NOMO-1 treated with DMSO at 0.1 percent for 48 hours (cell line): ENCODE measurements at regions not wholly inside any gene's neighbourhood (a gene's known extent, or its start where the extent isn't known, plus 50 kb on each side); places are given as distances from the start of the nearest gene placed in this dataset.

Experiments
- DNase-seq: peaks from one replicate; lab custom pipeline; 2025; ENCODE audit not compliant: unreplicated experiment; lab: John Stamatoyannopoulos, UW

DNA sequence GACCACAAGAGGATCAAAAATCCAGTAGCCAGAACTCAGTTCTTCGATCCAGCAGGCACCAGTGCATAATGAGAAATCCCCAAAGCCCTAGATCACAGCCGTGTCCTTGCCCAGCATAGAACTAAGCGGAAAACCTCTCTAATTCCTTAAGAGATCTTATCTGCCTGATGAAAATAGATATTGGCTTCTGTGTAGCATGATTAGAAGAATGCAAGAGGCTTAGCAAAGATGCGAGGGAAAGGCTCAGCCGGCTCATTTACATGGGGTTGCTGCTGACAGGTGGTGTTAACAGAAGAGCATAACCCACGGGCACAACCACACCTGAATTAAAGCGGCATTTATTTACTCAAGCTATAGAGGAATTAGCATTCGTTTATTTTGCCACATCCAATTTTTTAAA, 400.0 kb upstream of the ADAMTS16 start:
- no peak for DNase-seq

DNA sequence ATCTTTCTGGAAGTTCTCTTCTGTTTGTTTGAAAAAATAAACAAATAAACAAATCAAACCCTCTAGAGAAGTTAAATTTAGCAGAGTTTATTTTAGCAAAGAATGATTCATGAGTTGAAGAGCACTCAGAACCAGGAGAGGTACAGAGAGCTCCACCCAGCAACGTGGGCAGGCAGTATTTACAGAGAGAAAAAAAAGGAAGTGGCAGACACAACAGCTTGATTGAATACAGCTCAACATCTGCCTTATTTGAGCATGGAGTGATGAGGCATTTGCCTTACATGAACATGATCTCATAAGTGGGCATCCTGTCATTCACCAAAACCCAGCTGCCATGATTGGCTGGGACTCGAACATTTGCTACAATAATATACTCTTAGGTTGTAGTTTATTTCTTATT, 381.6 kb upstream of the ADAMTS16 start:
- no peak for DNase-seq

DNA sequence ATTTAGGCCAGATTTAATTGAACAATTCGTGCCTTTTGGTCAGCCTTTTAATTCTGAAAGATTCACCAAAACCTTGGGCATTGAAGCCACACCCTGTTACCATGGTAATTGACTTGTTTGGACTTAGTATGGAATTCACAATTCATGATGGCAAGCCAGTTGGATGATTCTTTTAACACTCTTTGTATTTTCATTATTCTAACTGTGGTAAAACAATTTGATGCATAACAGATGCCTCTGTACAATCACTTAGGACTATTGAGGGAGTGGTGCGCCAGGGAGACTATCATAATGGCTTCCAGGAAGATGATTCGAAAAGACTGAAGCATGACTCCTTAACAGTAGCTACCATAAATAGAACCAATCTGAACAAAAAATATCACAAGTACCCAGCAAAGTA, 381.1 kb upstream of the ADAMTS16 start:
- DNase-seq, result no peak

DNA sequence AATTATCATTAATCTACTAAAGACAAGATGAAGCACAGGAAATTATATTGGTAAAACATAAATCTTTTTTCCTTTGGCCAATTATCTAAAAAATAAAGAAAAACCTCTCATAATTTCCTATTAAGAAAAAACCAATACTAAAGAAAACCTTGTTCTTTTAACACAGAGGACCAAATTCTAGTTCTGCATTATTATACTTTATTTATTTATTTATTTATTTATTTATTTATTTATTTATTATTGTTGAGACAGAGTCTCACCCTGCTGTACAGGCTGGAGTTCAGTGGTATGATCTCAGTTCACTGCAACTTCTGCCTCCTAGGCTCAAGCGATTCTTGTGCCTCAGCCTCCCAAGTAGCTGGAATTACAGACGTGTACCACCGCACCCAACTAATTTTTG, 377.8 kb upstream of the ADAMTS16 start:
- DNase-seq, result no peak

DNA sequence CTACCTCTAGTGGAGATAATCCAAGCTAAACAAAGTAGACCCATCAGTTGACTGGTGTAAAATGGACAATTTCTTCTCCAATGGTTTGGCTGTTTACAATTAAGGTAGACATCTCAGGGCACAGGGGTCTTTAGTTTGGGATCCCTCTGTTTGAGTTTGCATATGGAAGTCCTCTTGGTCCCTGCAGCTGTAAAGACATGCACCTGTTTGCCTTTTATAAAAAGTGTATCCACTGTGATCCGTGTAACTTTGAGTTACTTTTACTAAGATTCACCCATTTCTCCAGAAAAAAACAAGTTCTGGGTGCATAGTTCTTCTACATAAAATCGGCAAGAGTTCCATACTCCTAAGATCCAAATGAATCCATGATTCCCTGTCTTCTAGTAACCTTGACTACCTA, 374.7 kb upstream of the ADAMTS16 start:
- DNase-seq, result no peak

DNA sequence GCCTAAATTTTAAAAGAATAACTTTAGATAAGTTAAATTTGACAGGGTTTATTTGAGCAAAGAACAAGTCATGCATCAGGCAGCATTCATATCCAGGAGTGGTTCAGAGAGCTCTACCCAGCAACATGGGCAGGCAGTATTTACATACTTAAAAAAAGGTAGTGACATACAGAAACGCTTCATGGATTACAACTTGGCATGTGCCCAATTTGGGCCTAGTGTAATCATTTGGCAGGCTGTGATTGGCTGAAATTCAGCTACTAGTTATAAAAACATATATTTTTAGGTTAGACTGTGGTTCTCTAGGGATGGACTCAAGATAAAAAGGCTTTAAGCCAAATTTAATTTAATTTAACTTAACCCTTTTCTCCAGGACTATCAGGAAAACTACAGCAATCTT, 374.0 kb upstream of the ADAMTS16 start:
- DNase-seq, result no peak

DNA sequence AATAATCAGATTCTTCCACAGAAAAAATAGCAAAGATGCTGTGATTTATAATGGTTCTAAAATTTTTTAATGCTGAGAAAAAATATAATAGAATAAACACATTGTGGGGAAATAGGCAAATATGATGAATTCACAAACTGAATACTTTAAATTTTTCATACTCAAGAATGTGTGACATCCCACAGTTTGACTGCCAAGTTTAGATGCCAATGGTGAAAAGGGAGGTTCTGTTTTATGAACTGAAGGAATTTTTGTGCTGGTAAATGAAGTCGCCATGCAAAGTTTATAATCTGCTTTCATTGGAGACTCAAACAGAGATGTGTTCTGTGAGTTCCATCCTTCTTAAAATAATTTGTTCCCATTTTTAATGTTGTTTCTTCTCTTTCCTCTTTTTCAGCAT, 367.5 kb upstream of the ADAMTS16 start:
- DNase-seq, result no peak

DNA sequence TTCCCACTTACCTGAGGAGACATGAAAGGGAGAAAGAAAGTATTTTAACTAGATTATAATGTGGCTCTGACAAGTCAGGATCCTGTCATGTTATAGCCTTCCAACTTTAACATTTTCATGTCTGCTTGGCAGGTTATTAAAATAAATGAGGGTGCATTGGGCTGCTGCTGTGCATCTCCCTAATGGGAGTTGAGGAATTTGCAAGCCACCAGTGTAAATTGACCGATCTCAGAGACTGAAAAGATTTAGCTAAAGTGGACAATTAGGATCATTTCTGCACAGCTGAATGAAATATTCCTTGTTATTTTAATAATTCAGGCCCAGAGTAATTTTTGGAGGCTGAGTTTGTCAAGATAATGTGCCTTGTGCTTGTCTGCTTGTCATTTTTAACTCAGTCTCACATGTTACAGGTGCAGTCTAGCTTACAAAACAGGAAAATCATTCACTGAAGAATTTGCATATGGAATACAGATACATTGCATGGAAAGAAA, 366.3 kb upstream of the ADAMTS16 start:
- DNase-seq, result no peak

DNA sequence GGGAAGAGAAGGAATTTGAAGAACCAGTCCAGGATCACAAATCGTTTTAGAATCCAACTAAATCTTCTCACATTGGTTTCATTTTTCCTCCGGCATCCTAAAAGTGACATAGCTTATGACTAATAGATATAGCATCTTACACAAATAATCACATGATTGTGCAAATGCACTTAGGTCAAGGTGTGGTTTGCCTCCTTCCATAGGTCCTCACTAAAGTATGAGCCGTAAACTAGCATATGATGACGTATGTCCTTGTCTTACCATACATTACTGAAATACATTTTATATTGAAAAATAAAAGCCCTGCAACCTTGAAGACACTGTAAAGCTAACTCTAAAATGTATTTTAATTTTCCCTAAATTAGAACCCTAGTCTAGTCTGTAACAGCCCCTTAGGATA, 362.7 kb upstream of the ADAMTS16 start:
- no peak for DNase-seq

DNA sequence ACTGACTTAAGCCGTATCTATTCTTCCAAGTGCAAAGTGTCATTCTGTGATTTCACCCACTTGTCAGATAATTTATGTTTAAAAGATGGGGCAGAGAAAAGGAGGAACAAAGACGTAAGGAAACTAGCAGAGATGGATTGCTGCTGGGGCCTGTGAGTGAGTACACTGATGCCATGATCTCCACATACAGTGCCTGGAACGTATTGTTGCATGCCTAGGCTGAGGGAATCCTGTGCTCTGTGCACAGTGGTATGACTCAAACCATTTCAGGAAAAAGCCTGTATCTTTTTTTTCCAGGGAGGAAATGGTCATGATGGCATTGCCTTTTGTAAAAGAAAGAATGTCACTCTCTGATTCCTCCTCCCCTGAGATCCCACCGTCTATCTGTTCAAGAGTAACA, 359.5 kb upstream of the ADAMTS16 start:
- no peak for DNase-seq

DNA sequence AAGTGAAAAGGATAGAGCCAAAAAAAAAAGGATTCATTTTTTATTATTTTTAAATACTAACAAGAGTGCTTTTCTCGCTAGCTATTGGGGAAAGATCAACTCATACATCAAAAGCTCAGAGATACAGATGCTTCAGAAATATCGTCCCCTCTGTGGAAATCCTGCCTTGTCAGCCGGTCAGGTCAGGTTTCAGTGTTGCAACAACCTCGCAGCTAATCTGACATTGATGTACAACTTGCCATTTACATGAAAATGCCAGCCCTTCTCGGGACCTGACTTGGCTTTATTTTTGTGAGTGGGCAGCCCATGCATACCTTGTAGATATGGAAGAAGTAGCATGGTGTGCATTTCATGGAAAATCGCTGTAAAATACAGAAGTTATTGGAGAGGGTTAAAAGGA, 358.8 kb upstream of the ADAMTS16 start:
- no peak for DNase-seq

DNA sequence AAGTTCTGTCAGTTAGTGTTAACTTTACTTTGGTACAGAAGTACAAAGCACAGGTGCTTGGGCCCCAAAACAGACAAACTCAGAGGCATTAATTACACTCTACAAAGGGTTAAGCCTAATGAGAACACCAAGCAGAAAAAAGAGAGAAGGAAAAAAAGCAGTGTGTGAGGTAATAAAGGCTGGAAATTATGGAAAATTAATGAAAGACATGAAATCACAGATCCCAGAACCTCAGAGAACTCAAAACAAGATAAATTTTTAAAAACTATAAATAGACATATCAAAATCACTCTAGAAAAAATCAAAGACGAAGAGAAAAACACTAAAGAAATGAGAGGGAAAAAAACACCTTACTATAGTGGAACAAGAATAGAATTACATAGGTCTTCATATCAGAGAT, 354.2 kb upstream of the ADAMTS16 start:
- DNase-seq, result no peak

DNA sequence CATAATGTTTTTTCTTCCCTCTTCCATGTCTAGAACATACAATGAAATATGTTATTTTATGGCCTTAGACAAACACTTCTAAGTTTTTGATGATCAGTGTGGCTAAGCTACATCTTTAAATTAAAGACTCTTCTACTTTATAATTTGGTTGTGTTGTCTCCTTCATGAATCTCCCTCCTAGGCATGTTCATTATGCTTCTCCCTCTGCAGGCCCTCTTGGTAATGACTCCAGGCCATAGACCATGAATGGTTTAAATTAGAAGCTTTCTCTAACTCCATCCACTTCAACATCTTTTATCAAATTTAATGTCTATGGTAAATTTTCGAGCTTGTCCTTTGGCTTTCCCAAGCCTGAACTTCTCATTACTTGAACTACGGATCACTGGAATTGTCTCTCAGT, 342.7 kb upstream of the ADAMTS16 start:
- DNase-seq, result no peak

DNA sequence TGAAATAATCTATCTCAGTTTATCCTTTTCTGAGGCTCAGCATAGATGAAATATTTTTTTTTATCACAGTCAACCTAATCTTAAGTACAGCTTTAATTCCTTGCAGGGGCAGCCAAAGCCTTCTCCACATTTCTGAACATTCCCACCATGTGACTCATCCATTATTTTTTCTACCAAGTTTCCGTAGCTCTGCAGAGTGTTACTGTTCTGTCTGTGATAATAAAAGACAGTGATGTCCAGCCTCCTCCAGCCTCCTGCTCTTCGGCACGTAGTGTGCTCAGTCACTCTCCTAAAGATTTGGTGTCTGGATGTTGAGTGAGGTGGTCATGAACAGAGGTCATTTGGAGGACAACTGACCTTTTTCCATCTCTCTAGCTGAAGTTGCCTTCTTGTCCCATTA, 338.1 kb upstream of the ADAMTS16 start:
- no peak for DNase-seq

DNA sequence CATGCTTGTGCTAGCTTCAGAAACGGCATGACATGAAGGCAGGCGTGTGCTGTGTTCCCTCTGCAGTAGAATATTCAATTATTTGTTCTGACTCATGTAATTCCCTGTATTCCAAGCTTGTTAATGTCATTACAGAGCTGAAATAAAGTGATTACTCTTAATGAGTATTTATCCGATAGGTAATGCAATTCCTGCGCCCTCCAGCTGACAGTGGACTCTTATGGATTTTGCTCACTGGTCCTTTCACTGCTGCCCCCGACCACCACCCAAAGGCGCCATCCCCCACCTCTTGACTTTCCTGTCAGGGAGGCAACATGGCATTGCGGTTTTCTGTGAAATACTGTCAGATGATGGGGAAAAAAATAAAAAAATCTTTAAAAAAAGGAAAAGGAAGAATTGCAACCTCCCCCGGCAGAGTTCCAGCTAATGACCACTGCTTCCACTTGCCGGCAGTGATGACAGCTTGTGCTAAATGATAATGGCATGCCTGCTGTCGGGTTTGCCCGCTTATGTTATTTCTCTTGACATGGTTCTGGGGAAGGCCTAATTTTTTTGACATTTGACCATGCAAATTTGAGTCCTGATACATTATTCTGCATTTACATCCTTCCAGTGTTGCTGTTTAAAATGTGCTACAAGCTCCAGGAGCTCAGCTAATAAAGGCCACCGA, 335.3 kb upstream of the ADAMTS16 start:
- DNase-seq, result no peak

DNA sequence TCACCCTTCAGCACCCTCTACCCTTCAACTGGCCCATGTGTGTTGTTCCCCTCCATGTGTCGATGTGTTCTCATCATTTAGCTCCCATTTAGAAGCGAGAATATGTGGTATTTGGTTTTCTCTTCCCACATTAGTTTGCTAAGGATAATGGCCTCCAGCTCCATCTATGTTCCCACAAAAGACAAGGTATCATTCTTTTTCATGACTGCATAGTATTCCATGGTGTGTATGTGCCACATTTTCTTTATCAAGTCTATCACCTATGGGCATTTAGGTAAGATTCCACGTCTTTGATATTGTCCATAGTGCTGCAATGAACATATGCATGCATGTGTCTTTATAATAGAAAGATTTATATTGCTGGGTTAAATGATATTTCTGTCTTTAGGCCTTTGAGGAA, 325.1 kb upstream of the ADAMTS16 start:
- no peak for DNase-seq

DNA sequence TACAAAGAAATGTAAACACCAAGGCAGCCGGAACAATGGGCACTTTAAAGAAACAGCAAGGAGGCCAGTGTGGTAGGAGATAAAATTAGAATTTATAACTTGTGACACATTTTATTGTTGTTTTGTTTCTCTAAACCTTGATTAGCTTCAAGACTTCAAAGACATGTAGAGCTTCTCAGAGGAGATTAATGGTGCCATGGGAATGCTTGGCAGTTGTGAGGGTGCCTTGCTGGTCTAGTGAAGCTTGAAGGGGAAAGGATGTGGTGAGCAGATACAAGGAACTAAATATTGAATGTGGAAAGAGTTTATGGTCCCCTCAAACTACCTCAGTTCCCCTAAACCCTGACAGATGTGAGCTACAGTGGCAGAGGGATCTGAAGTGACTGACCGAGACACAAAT, 322.4 kb upstream of the ADAMTS16 start:
- no peak for DNase-seq

DNA sequence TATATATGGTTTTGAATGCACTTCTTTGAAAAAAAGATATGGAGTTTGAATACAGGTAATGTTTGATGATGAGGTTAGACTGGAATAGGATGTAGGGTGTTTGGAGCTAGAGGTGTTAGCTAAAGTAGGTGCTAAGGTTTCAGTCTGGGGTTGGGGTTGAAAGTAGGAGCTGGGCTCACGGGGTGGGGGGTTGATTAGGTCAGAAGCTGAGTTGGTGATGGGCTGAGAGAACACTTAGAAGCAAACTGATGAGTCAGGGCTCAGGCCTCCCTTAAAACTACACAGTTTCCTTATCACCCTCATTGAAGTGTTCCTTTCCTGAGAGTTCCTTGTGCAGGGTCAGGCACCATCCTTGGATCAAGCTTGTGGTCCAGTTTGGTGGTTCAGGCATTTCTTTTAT, 308.8 kb upstream of the ADAMTS16 start:
- DNase-seq, result no peak

DNA sequence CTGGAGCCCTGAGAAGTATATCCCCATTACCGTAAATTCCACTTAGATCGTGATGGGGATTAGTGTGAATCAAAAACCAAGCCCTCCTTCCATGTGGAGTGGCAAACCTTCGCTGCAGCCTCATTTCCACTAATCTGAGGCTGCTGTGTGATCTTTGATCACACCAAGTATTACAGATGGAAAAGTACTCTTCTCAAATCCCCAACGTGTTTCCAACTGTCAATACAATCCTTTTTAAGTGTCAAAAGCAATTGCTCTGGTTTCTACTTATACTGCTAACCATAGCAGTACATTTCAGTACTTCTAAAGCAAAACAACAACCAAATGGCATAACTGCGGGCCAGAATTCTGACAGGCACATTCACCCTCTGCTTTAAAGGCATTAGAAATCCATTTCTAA, 307.7 kb upstream of the ADAMTS16 start:
- no peak for DNase-seq

DNA sequence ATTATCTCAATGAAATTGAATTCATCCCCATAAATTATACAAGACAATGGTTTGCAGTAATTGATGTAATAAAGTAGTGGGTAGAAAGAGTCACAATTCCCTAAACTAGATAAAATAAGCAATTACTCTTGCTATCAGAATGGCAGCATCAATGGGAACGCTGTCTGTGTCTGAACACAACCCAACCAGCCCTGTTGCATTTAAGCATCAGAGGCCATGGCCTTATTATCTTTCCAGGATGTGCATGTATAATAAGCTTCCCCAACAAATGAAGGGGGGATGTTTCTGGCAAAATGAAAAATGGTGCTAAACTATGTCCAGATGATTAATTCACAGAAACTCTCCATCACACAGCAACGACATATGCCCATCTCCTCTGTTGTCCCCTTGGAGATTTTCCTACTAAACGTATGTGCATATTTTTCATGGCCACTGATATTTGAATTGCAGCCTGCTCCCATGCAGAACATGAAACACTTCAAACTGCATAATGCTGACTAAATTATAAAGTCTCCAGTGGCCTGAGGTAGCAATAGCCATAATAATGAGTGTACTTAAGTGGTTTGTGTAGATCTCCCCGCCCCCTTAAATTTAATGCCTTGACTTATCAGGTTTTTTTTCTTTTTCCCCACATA, 306.9 kb upstream of the ADAMTS16 start:
- DNase-seq, result no peak

DNA sequence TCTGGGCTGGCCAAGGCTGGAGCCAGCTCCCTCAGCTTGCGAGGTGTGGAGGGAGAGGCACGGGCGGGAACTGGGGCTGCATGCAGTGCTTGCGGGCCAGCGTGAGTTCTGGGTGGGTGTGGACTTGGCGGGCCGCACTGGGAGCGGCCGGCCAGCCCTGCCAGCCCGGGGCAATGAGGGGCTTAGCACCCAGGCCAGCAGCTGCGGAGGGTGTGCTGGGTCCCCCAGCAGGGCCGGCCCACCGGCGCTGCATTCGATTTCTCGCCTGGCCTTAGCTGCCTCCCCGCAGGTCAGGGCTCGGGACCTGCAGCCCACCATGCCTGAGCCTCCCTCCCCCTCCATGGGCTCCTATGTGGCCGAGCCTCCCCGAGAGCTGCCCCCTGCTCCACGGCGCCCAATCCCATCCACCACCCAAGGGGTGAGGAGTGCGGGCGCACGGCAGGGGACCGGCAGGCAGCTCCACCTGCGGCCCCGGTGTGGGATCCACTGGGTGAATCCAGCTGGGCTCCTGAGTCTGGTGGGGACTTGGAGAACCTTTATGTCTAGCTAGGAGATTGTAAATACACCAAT, 302.6 kb upstream of the ADAMTS16 start:
- no peak for DNase-seq

DNA sequence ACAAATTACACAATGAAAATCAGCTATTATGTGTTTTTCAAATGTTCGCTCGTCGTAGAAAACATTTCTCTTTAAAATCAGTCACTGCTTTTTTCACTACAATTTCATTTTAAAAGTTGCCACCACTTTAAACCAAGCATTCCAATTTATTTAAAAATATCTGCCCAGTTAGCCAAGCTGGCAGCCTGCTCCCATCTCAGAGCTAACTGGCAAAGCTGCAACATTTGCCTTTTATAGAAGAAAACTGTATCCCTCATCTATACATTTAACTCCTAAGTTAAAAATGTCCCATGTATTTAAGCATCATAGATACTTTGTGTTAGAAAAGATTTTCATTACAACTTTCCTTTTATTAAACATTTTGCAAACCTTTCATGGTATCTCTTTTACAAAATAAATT, 294.9 kb upstream of the ADAMTS16 start:
- DNase-seq, result no peak

DNA sequence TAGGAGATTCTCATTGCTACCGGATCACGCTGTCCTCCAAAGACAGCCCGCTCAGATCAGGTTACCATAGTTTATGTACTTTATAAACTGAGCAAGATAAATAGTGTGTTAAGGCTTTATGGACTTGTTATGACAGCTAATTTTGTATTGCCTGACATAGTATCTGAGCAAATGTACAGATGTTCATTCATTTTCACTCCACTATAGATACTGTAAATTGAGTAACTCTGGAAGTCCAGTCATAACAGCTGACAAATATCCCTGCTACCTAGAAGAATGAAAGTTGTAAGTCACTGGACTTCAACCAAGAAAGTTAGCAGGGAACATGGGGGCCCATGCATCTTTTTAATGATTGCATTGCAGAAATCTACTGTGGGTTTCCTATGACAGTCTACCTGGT, 292.4 kb upstream of the ADAMTS16 start:
- DNase-seq, result no peak
